OCI-M1 (cell line): ENCODE measurements at regions not wholly inside any gene's neighbourhood (a gene's known extent, or its start where the extent isn't known, plus 50 kb on each side); places are given as distances from the start of the nearest gene placed in this dataset.

ENCODE experiments used
- DNase-seq: peaks from one replicate; lab custom pipeline; 2025; lab: John Stamatoyannopoulos, UW

GRCh38 chr13:34116651-34117050 is 298.7 kb downstream of the RFC3 start:
- DNase-seq: no peak

GRCh38 chr13:34124666-34125306 is 306.8 kb downstream of the RFC3 start:
- DNase-seq: no peak

DNA sequence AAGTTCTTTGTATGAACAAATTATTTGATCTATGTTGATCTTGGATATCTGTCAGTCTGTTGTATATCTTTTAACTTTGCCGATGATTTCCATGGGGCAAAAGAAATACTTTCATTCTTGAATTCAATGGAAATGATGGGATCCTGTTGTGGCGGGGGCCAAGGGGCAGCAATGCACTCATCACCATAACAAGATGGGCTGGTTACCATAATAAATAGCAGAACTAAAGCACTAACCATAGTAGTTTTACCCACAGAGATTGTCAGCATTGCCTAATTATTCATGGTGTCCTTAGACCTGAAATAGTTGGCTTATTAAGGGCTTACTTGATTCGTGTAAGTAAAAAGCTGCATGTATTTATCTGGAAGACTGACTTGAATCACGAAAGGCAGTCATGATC is 309.6 kb downstream of the RFC3 start:
- DNase-seq: no peak

- no peak for DNase-seq
These were observed 310.7 kb downstream of the RFC3 start for GRCh38 chr13:34128661-34129060.

- no peak for DNase-seq
These were observed 311.5 kb downstream of the RFC3 start for GRCh38 chr13:34129436-34129835.

GRCh38 chr13:34137200-34137599 is 319.3 kb downstream of the RFC3 start:
- DNase-seq: no peak

GRCh38 chr13:34139660-34140227 is 321.8 kb downstream of the RFC3 start:
- DNase-seq: no peak

DNA sequence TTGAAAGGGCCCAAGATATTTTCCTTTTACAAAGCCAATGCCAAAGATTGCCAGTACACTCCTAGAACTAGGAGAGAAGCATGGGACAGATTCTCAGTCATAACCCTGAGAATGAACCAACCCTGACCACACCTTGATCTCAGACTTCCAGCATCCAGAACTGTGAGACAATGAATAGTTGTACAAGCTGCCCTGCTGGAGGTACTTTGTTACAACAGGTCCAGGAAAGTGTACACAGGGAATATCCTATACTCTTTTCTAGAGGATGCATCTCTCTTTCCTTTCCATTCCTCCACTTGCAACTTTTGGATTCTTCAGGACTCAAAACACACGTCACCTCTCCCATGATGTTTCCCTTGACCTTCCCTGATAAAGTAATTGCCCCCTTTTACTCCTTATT is 325.7 kb downstream of the RFC3 start:
- no peak for DNase-seq

- no peak for DNase-seq
These were observed 326.2 kb downstream of the RFC3 start for GRCh38 chr13:34144142-34144541.

- no peak for DNase-seq
These were observed 327.1 kb downstream of the RFC3 start for GRCh38 chr13:34145061-34145460.

DNA sequence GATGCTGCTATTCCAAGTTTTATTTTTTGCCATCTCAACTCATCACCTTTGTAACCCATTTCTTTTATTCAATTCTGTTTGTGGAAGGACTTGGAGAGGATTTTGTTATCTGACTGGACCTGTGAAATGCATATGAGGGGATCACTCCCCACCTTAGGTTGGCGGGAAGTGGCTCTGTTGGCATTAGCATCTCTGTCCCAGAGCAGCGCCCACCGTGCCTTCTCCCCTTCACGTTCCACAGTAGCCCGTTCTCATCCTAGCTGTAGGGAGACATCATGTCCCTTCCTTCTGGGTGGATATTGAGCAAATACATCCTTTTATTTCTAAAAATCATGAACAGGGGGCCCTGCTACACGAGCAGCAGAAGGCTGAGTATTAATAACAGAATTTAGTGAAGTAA is 330.4 kb downstream of the RFC3 start:
- no peak for DNase-seq

DNA sequence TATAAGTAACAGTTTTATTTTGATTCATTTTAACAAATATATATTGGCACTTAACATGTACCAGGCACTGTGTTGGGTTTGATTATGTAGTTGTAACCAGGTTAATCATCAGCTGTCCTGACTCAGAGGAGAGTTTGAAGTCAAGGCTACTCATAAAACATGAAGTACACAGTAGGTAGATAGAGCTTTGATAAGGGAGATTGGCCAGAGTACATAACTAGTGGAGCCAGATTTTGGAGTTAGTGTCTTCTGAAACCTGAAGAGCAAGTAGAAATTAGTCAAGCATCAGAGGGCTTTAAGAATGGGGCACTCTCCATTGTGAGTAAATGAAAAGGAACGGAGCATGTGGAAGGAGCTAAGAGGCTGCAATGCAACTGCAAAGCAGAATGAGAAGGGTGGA is 333.9 kb downstream of the RFC3 start:
- no peak for DNase-seq

DNA sequence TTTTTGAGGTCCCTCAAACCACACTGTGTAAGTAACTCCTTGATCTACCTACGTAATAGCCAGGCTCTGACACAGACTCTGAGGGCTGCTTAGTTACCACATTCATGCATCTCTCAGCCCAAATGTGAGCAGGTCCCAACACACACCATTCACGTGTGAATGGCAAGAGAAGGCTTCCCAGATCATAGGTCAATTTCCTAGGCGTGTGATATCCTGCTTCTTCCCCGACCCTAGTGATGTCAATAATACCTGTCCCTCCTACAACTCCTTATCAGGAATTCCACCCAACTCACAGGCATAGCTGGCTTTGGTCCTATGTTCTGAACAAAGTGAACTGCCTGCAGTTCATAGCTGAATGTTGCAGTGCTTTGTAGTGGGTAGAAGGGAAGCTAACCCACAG is 334.5 kb downstream of the RFC3 start:
- no peak for DNase-seq

GRCh38 chr13:34152996-34153395 is 335.0 kb downstream of the RFC3 start:
- DNase-seq: no peak

DNA sequence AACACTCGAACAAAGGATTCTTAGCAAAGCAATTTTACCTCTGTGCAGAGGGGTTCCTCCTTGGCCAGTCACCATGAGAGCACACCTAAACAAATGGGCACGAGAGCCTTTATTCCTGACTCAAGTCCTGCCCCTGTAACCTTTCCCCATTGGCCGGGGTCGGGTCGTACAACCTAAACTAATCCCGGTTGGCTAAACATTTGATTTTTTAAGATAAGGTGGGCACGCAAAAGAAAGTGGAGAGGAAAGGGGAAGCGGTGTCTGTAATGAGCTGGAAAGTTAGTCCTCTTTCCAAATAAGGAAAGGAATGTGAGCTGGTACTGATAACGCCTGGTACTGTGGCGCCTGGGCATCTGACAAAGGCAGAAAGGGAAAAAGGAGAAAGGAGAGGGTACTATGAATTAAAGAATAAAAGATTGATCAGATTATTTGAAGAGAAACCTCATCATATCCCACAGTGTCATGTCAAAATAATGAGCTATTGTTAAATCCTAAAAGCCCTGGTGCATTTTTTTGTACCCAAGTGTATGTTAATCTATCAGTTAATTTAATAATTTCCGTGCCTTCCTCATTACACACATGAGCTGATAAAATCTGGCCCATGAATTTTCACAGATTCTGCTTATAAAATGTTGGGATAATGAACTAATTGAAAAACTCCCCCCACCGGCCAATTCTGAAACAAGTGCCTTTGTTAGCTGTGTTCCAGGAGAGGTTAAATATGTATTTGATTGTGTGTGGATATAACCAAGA is 335.7 kb downstream of the RFC3 start:
- DNase-seq: peak; percentile 31

GRCh38 chr13:34155931-34156607 is 338.1 kb downstream of the RFC3 start:
- peak; percentile 27 for DNase-seq

GRCh38 chr13:34156841-34157365 is 339.0 kb downstream of the RFC3 start:
- DNase-seq: peak; percentile 56

DNA sequence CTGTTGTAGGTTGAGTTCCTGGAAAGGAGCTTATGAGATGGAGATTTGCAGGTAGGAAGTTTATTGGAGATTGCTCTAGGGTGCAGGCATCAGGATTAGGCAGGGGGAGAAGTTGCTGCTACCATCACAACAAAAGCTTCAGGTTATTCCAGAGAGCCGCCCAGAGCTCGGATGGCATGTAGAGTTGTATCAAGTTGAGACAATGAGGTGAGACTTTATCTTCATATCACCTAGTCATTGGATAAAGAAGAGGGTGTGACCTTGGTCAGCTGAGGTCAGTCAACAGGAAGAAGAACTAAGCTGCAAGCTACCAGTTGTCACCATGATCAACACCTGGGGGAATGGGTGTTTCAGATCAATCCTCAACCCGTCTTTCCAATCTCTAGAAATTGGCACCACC is 342.0 kb downstream of the RFC3 start:
- DNase-seq: no peak

GRCh38 chr13:34161931-34162543 is 344.1 kb downstream of the RFC3 start:
- DNase-seq: no peak

DNA sequence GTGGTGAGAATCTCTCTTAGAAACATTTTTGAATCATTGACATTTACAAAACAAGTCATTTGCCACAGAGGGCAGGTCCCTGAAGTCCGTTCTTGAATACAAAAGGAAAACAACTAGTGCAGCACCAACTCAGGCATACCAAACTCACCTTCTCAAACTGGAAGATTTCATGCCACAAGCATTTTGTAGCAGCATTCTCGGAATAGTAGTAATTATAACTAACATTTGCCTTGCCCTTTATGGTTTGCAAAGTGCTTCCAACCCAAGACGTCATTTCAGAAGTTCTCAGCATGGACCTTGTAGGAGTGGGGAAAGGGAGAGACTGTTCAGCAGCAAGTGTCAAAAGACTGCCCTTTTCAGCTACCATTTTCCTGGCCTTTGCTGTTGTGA is 344.6 kb downstream of the RFC3 start:
- no peak for DNase-seq

DNA sequence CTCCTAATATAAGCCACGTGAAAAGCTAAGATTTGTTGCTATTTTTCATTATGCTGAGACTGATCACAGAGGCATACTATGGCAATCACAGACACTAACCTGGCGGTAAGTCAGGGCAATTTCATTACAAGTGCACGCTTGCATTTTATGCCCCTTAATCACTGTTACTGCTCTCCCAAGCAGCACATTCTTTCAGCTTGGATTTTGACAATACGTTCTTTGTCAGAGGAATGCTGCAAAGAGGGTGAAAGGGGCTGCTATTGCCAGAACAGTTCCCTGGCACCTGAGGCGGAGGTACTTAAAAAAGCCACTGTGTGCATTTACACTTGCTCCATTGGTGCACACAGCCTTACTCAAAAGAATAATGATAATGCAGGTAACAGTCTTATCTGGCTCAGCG is 346.6 kb downstream of the RFC3 start:
- DNase-seq: no peak

DNA sequence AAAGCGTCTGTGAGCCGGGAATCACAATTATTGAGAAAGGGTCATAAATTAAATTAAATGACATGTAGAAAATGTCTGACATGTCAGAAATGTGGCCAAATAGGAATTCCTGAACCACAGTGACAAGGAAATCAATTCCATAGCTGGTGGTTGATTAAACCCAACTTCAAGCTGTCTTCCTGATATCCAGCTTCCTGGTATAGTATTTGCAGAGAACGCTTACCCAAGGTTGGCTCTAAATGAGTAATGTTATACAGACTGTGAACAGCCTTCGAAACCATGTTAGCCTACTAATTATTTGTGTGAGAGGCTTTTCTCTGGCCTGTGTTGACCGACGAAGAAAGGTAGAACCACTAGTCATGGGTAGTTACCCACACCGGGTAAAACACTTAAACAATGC is 347.2 kb downstream of the RFC3 start:
- no peak for DNase-seq
